ENCODE measurements at regions not wholly inside any gene's neighbourhood (a gene's known extent, or its start where the extent isn't known, plus 50 kb on each side); places are given as distances from the start of the nearest gene placed in this dataset.

DNA sequence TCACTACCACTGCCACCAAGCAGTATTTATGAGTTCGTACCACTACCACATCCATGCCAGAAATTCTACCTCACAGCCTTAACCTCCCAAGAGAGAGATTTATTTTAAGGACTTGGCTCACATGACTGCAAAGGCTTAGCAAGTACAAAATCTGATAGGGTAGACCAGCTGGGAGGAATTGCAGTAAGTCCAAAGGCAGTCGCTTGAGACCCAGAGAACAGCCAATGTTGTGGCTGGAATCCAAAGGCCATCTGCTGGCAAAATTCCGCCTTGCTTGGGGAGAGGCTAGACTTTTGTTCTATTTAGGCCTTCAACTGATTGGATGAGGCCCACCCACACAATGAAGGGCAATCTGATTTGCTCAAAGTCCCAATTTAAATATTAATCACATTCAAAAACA, 101.4 kb upstream of the STT3B start:
- CTCF ChIA-PET (ENCODE audit: low intra/inter-chr PET ratio, low total read pairs) = no interaction called here
- Histone ChIP-seq H3K9ac (ENCODE audit: insufficient read depth, low read depth, low read length) (no peak overlapping the region), H2AFZ (ENCODE audit: low read length) (no peak overlapping the region), H3K36me3 (replicated peaks in 1 of 2; ENCODE audit: control insufficient read depth in 1 of 2, insufficient read depth in 2 of 2, low read length in 2 of 2) (no peaks in the 10 kb centered on the region), H3K4me3 (replicated peaks in 1 of 3; ENCODE audit: insufficient read depth in 1 of 3, low read depth in 2 of 3, low read length in 3 of 3) (no peak overlapping the region), H3K27ac (ENCODE audit: extremely low read length, insufficient read depth, low read length) (no peak overlapping the region), H3K9me3 (ENCODE audit: low read length) (no peaks in the 10 kb centered on the region; the same call in 1 of the 2 replicates), H3K4me2 (ENCODE audit: low read depth, low read length) (no peak overlapping the region), H3K79me2 (ENCODE audit: insufficient read depth, low read length) (no peaks in the 10 kb centered on the region), H3K4me1 (ENCODE audit: insufficient read depth, low read length) (peaks cover 7% of the 10 kb centered on the region), H4K20me1 (ENCODE audit: insufficient read depth, low read length) (no peaks in the 10 kb centered on the region), H3K27me3 (ENCODE audit: control insufficient read depth in 1 of 2, insufficient read depth in 2 of 2, low read length in 2 of 2) (peaks cover 0 to 1% of the 10 kb centered on the region in 2 experiments; a peak in 1 of 5 replicates)
- DNase-seq (ENCODE audit: low spot score) = no peak
- POLR2A ChIA-PET = no interaction called here
- no TSS peak for BruUV-seq (replicated peaks)
- intact Hi-C loops (cut with micrococcal nuclease; ENCODE audit: unreplicated experiment) = no loop called here
- 62% methylated on average over 3 of the region's 3 CpGs for WGBS (ENCODE audit: low lambda C conversion rate)
- no peak for FAIRE-seq
- in situ Hi-C loops (cut with HindIII; ENCODE audit: extremely low pct_ligation_motif_present, low pct_unique_long_range_greater_than_20kb) = no loop called here
- ATAC-seq = no peak
- TF ChIP-seq, protein P1, sequence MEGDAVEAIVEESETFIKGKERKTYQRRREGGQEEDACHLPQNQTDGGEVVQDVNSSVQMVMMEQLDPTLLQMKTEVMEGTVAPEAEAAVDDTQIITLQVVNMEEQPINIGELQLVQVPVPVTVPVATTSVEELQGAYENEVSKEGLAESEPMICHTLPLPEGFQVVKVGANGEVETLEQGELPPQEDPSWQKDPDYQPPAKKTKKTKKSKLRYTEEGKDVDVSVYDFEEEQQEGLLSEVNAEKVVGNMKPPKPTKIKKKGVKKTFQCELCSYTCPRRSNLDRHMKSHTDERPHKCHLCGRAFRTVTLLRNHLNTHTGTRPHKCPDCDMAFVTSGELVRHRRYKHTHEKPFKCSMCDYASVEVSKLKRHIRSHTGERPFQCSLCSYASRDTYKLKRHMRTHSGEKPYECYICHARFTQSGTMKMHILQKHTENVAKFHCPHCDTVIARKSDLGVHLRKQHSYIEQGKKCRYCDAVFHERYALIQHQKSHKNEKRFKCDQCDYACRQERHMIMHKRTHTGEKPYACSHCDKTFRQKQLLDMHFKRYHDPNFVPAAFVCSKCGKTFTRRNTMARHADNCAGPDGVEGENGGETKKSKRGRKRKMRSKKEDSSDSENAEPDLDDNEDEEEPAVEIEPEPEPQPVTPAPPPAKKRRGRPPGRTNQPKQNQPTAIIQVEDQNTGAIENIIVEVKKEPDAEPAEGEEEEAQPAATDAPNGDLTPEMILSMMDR (CRISPR knock-in tag; IDR thresholded peaks at IDR 0.05) = peak; percentile 32
- TF ChIP-seq ZNF451 (CRISPR knock-in tag; IDR thresholded peaks at IDR 0.05) (no peak), STAG1 (CRISPR knock-in tag; IDR thresholded peaks at IDR 0.05) (peak; percentile 47)

- Histone ChIP-seq H3K36me3 (replicated peaks in 1 of 2; ENCODE audit: control insufficient read depth in 1 of 2, insufficient read depth in 2 of 2, low read length in 2 of 2) (no peaks in the 10 kb centered on the region), H3K9ac (ENCODE audit: insufficient read depth, low read depth, low read length) (no peak overlapping the region), H2AFZ (ENCODE audit: low read length) (no peak overlapping the region), H3K4me1 (ENCODE audit: insufficient read depth, low read length) (peaks cover 7% of the 10 kb centered on the region), H4K20me1 (ENCODE audit: insufficient read depth, low read length) (no peaks in the 10 kb centered on the region), H3K79me2 (ENCODE audit: insufficient read depth, low read length) (no peaks in the 10 kb centered on the region), H3K4me3 (replicated peaks in 1 of 3; ENCODE audit: insufficient read depth in 1 of 3, low read depth in 2 of 3, low read length in 3 of 3) (no peak overlapping the region), H3K27me3 (ENCODE audit: control insufficient read depth in 1 of 2, insufficient read depth in 2 of 2, low read length in 2 of 2) (peaks cover 0 to 1% of the 10 kb centered on the region in 2 experiments; a peak in 1 of 5 replicates), H3K4me2 (ENCODE audit: low read depth, low read length) (peak overlapping the region; percentile 7; the same call in 1 of the 2 replicates), H3K9me3 (ENCODE audit: low read length) (peaks cover 15% of the 10 kb centered on the region), H3K27ac (ENCODE audit: extremely low read length, insufficient read depth, low read length) (no peak overlapping the region)
- DNase-seq (ENCODE audit: low spot score) (no peak), FAIRE-seq (no peak), ATAC-seq (no peak)
- CTCF ChIA-PET (ENCODE audit: low intra/inter-chr PET ratio, low total read pairs) = no interaction called here
- POLR2A ChIA-PET = no interaction called here
- in situ Hi-C loops (cut with HindIII; ENCODE audit: extremely low pct_ligation_motif_present, low pct_unique_long_range_greater_than_20kb) = no loop called here
- intact Hi-C loops (cut with micrococcal nuclease; ENCODE audit: unreplicated experiment) = no loop called here
- 16% methylated on average over 7 of the region's 7 CpGs for WGBS (ENCODE audit: low lambda C conversion rate)
- no TSS peak for BruUV-seq (replicated peaks)
- TF ChIP-seq, protein P2, sequence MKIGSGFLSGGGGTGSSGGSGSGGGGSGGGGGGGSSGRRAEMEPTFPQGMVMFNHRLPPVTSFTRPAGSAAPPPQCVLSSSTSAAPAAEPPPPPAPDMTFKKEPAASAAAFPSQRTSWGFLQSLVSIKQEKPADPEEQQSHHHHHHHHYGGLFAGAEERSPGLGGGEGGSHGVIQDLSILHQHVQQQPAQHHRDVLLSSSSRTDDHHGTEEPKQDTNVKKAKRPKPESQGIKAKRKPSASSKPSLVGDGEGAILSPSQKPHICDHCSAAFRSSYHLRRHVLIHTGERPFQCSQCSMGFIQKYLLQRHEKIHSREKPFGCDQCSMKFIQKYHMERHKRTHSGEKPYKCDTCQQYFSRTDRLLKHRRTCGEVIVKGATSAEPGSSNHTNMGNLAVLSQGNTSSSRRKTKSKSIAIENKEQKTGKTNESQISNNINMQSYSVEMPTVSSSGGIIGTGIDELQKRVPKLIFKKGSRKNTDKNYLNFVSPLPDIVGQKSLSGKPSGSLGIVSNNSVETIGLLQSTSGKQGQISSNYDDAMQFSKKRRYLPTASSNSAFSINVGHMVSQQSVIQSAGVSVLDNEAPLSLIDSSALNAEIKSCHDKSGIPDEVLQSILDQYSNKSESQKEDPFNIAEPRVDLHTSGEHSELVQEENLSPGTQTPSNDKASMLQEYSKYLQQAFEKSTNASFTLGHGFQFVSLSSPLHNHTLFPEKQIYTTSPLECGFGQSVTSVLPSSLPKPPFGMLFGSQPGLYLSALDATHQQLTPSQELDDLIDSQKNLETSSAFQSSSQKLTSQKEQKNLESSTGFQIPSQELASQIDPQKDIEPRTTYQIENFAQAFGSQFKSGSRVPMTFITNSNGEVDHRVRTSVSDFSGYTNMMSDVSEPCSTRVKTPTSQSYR (CRISPR knock-in tag; IDR thresholded peaks at IDR 0.05; ENCODE audit: borderline replicate concordance) = no peak
- TF ChIP-seq ZSCAN31 (CRISPR knock-in tag; IDR thresholded peaks at IDR 0.05; ENCODE audit: low read depth) = no peak
- TF ChIP-seq ZNF784 (CRISPR knock-in tag; IDR thresholded peaks at IDR 0.05; ENCODE audit: borderline replicate concordance) = no peak
- no peak for TF ChIP-seq TFAP4 (IDR thresholded peaks at IDR 0.05; ENCODE audit: borderline replicate concordance, low read depth)
- TF ChIP-seq ZNF44 (CRISPR knock-in tag; IDR thresholded peaks at IDR 0.05) = no peak
- TF ChIP-seq AGO1 (IDR thresholded peaks at IDR 0.05; ENCODE audit: low read depth, low read length, poor library complexity, severe bottlenecking) = no peak
- no peak for TF ChIP-seq ZNF839 (CRISPR knock-in tag; IDR thresholded peaks at IDR 0.05; ENCODE audit: borderline replicate concordance)
- no peak for TF ChIP-seq EEA1 (CRISPR knock-in tag; IDR thresholded peaks at IDR 0.05; ENCODE audit: borderline replicate concordance)
Measured at GRCh38 chr3:31432897-31433678, 99.6 kb upstream of the STT3B start.

All from HepG2 (cell line).